ENCODE measurements at regions not wholly inside any gene's neighbourhood (a gene's known extent, or its start where the extent isn't known, plus 50 kb on each side); places are given as distances from the start of the nearest gene placed in this dataset.

GRCh38 chr11:44383246-44383645 is 73.3 kb upstream of the ALX4 start:
- ChIA-PET CTCF (no interaction called here), POLR2A (no interaction called here), RAD21 (ENCODE audit: unreplicated experiment) (no interaction called here), SMC1A (ENCODE audit: uncharacterized antibody, unreplicated experiment) (no interaction called here)
- H3K27ac ChIP-seq (ENCODE audit: control insufficient read depth, insufficient read depth): no peak overlapping the region
- no peak for TF ChIP-seq ZNF592 (IDR thresholded peaks at IDR 0.05)
- no peaks in the 10 kb centered on the region for H3K4me1 ChIP-seq (ENCODE audit: control insufficient read depth, insufficient read depth, low read length)
- no TSS peak for BruUV-seq (replicated peaks)
- intact Hi-C loops (cut with micrococcal nuclease; ENCODE audit: unreplicated experiment): no loop called here
- 38% methylated on average over 1 of the region's 1 CpG for WGBS (ENCODE audit: insufficient coverage, insufficient replicate concordance, low lambda C conversion rate, missing lambda C conversion rate)
- H3K9me3 ChIP-seq (replicated peaks; ENCODE audit: control insufficient read depth, insufficient read depth, low read length): no peaks in the 10 kb centered on the region
- H3K9ac ChIP-seq (ENCODE audit: control insufficient read depth, insufficient read depth, low read length): no peak overlapping the region
- H3K79me2 ChIP-seq (ENCODE audit: control insufficient read depth, insufficient read depth, low read length): no peaks in the 10 kb centered on the region
- no peak overlapping the region for H3K4me2 ChIP-seq (ENCODE audit: control insufficient read depth, insufficient read depth)
- FAIRE-seq (no peak), DNase-seq (ENCODE audit: low read depth, low spot score) (no peak), ATAC-seq (no peak)
- H3K36me3 ChIP-seq (ENCODE audit: control insufficient read depth in 2 of 2, insufficient read depth in 2 of 2, low read length in 1 of 2): no peaks in the 10 kb centered on the region
- H4K20me1 ChIP-seq (ENCODE audit: control insufficient read depth, insufficient read depth): no peaks in the 10 kb centered on the region
- H3K27me3 ChIP-seq (replicated peaks in 1 of 2; ENCODE audit: control insufficient read depth in 2 of 2, insufficient read depth in 2 of 2, low read length in 1 of 2): peaks cover 0 to 4% of the 10 kb centered on the region in 2 experiments; a peak in 2 of 4 replicates
- no peak overlapping the region for H2AFZ ChIP-seq (ENCODE audit: control insufficient read depth, low read depth, low read length)
- in situ Hi-C loops (cut with MboI): no loop called here
- no peak overlapping the region for H3K4me3 ChIP-seq

- no peak overlapping the region for H3K4me3 ChIP-seq
- SMC1A ChIA-PET (ENCODE audit: uncharacterized antibody, unreplicated experiment): no interaction called here
- no peak overlapping the region for H2AFZ ChIP-seq (ENCODE audit: control insufficient read depth, low read depth, low read length)
- H3K27me3 ChIP-seq (replicated peaks in 1 of 2; ENCODE audit: control insufficient read depth in 2 of 2, insufficient read depth in 2 of 2, low read length in 1 of 2): peaks cover 0 to 4% of the 10 kb centered on the region in 2 experiments; a peak in 1 of 4 replicates
- H4K20me1 ChIP-seq (ENCODE audit: control insufficient read depth, insufficient read depth): no peaks in the 10 kb centered on the region
- no peaks in the 10 kb centered on the region for H3K36me3 ChIP-seq (ENCODE audit: control insufficient read depth in 2 of 2, insufficient read depth in 2 of 2, low read length in 1 of 2)
- intact Hi-C loops (cut with micrococcal nuclease; ENCODE audit: unreplicated experiment) (no loop called here), in situ Hi-C loops (cut with MboI) (no loop called here)
- H3K9me3 ChIP-seq (replicated peaks; ENCODE audit: control insufficient read depth, insufficient read depth, low read length): peaks cover 6% of the 10 kb centered on the region
- RAD21 ChIA-PET (ENCODE audit: unreplicated experiment): no interaction called here
- DNase-seq (ENCODE audit: low read depth, low spot score) (no peak), FAIRE-seq (no peak), ATAC-seq (no peak)
- H3K4me1 ChIP-seq (ENCODE audit: control insufficient read depth, insufficient read depth, low read length): no peaks in the 10 kb centered on the region
- H3K4me2 ChIP-seq (ENCODE audit: control insufficient read depth, insufficient read depth): no peak overlapping the region
- H3K9ac ChIP-seq (ENCODE audit: control insufficient read depth, insufficient read depth, low read length): no peak overlapping the region
- CTCF ChIA-PET: interaction anchor here (1.3 kb wide), 1 partner anchor 278 kb away, joined by 3 read pairs; no protein-coding TSS in a partner anchor
- H3K79me2 ChIP-seq (ENCODE audit: control insufficient read depth, insufficient read depth, low read length): no peaks in the 10 kb centered on the region
- no TSS peak for BruUV-seq (replicated peaks)
- H3K27ac ChIP-seq (ENCODE audit: control insufficient read depth, insufficient read depth): no peak overlapping the region
- 18% methylated on average over 4 of the region's 4 CpGs for WGBS (ENCODE audit: insufficient coverage, insufficient replicate concordance, low lambda C conversion rate, missing lambda C conversion rate)
- POLR2A ChIA-PET: no interaction called here
- TF ChIP-seq ZNF622 (IDR thresholded peaks at IDR 0.05): no peak
- no peak for TF ChIP-seq REST (IDR thresholded peaks at IDR 0.05; ENCODE audit: low read depth, low read length)
- TF ChIP-seq ESRRA (IDR thresholded peaks at IDR 0.05; ENCODE audit: low read length): no peak
- no peak for TF ChIP-seq MXI1 (IDR thresholded peaks at IDR 0.05; ENCODE audit: low read depth, low read length)
- TF ChIP-seq SMC3 (IDR thresholded peaks at IDR 0.05; ENCODE audit: borderline replicate concordance, low read length): no peak
- TF ChIP-seq ZNF24 (IDR thresholded peaks at IDR 0.05): no peak
- no peak for TF ChIP-seq RBBP5 (conservative IDR thresholded peaks at IDR 0.05)
These were observed 77.5 kb upstream of the ALX4 start for GRCh38 chr11:44387415-44387814.

All from GM12878 (cell line).